ENCODE measurements at regions not wholly inside any gene's neighbourhood (a gene's known extent, or its start where the extent isn't known, plus 50 kb on each side); places are given as distances from the start of the nearest gene placed in this dataset.

DNA sequence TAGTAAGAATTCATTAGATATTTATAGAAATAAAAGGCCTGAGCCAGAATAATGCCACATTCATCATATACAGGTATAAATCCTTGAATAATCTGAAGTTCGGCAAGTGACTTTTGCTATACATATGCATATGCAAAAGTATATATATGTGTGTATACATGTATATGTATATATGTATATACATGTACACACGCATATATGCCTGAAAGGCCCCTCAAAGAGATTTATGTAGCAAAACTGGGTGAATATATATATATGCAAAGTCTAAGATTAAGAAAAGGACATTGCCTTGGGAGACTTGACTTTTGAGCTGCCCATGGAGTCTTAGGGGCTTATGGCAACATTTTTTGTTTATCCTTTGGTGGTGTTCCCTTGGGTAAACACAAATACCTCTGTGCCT is 231.4 kb downstream of the BMP2 start:
- TF ChIP-seq, protein P1, sequence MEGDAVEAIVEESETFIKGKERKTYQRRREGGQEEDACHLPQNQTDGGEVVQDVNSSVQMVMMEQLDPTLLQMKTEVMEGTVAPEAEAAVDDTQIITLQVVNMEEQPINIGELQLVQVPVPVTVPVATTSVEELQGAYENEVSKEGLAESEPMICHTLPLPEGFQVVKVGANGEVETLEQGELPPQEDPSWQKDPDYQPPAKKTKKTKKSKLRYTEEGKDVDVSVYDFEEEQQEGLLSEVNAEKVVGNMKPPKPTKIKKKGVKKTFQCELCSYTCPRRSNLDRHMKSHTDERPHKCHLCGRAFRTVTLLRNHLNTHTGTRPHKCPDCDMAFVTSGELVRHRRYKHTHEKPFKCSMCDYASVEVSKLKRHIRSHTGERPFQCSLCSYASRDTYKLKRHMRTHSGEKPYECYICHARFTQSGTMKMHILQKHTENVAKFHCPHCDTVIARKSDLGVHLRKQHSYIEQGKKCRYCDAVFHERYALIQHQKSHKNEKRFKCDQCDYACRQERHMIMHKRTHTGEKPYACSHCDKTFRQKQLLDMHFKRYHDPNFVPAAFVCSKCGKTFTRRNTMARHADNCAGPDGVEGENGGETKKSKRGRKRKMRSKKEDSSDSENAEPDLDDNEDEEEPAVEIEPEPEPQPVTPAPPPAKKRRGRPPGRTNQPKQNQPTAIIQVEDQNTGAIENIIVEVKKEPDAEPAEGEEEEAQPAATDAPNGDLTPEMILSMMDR (IDR thresholded peaks at IDR 0.05): no peak
- no peak for TF ChIP-seq POLR2A (IDR thresholded peaks at IDR 0.05)
